Nephron (organoid): ENCODE measurements at regions not wholly inside any gene's neighbourhood (a gene's known extent, or its start where the extent isn't known, plus 50 kb on each side); places are given as distances from the start of the nearest gene placed in this dataset.

ENCODE experiments used
- H3K27ac Mint-ChIP-seq, 3 experiments: 2 replicates each; pipeline ENCODE4 v1.8.0; 2020; ENCODE audit warnings: mixed read lengths in 3 of 3, mild to moderate bottlenecking in 2 of 3, moderate library complexity in 1 of 3
- H3K27me3 Mint-ChIP-seq: 2 replicates; pipeline ENCODE4 v1.8.0; 2021; ENCODE audit warnings: low read depth, mild to moderate bottlenecking, moderate library complexity, mixed read lengths
- H3K36me3 Mint-ChIP-seq: 2 replicates; pipeline ENCODE4 v1.8.0; 2020; ENCODE audit warnings: low read depth, mixed read lengths
- H3K4me1 Mint-ChIP-seq: 2 replicates; pipeline ENCODE4 v1.8.0; 2020; ENCODE audit warnings: mixed read lengths
- H3K4me3 Mint-ChIP-seq, 3 experiments: 2 replicates each; pipeline ENCODE4 v1.8.0; 2020; ENCODE audit warnings: mild to moderate bottlenecking in 3 of 3, mixed read lengths in 3 of 3, moderate library complexity in 2 of 3
- H3K9me3 Mint-ChIP-seq: 2 replicates; pipeline ENCODE4 v1.8.0; 2020; ENCODE audit warnings: mixed read lengths
- CTCF ChIP-seq, 3 experiments: fragments of 200-600 bp; sonication (generic); IDR thresholded peaks; one replicate each; pipeline ENCODE4 v1.5.0; 2021; ENCODE audit warnings: antibody characterized with exemption in 3 of 3; ENCODE audit not compliant: unreplicated experiment in 3 of 3

- Mint-ChIP-seq H3K27me3 (no peaks in the 10 kb centered on the region), H3K27ac (no peak overlapping the region), H3K36me3 (no peaks in the 10 kb centered on the region), H3K4me1 (no peaks in the 10 kb centered on the region), H3K9me3 (peaks cover 19% of the 10 kb centered on the region), H3K4me3 (no peak overlapping the region)
- TF ChIP-seq CTCF (IDR thresholded peaks at IDR 0.05; ENCODE audit: unreplicated experiment in 3 of 3): no peak
These were observed 749.5 kb downstream of the FLRT2 start for GRCh38 chr14:86279405-86279804.

- no peaks in the 10 kb centered on the region for H3K36me3 Mint-ChIP-seq
- H3K4me3 Mint-ChIP-seq: no peak overlapping the region
- no peak overlapping the region for H3K27ac Mint-ChIP-seq
- TF ChIP-seq CTCF (IDR thresholded peaks at IDR 0.05; ENCODE audit: unreplicated experiment in 3 of 3): no peak
- peaks cover 2% of the 10 kb centered on the region for H3K9me3 Mint-ChIP-seq
- H3K4me1 Mint-ChIP-seq: no peaks in the 10 kb centered on the region
- H3K27me3 Mint-ChIP-seq: no peaks in the 10 kb centered on the region
These were observed 728.0 kb downstream of the FLRT2 start for GRCh38 chr14:86257973-86258372.

GRCh38 chr14:86243158-86243557 is 713.2 kb downstream of the FLRT2 start:
- Mint-ChIP-seq H3K27ac (no peak overlapping the region), H3K9me3 (no peaks in the 10 kb centered on the region), H3K4me3 (no peak overlapping the region), H3K27me3 (no peaks in the 10 kb centered on the region), H3K4me1 (no peaks in the 10 kb centered on the region), H3K36me3 (no peaks in the 10 kb centered on the region)
- no peak for TF ChIP-seq CTCF (IDR thresholded peaks at IDR 0.05; ENCODE audit: unreplicated experiment in 3 of 3)

GRCh38 chr14:86237733-86238132 is 707.8 kb downstream of the FLRT2 start:
- no peak overlapping the region for H3K4me3 Mint-ChIP-seq
- H3K27ac Mint-ChIP-seq: no peak overlapping the region
- no peak for TF ChIP-seq CTCF (IDR thresholded peaks at IDR 0.05; ENCODE audit: unreplicated experiment in 3 of 3)
- H3K4me1 Mint-ChIP-seq: no peaks in the 10 kb centered on the region
- H3K27me3 Mint-ChIP-seq: no peaks in the 10 kb centered on the region
- no peaks in the 10 kb centered on the region for H3K36me3 Mint-ChIP-seq
- peaks cover 24% of the 10 kb centered on the region for H3K9me3 Mint-ChIP-seq

GRCh38 chr14:86221755-86222154 is 691.8 kb downstream of the FLRT2 start:
- no peaks in the 10 kb centered on the region for H3K36me3 Mint-ChIP-seq
- H3K9me3 Mint-ChIP-seq: no peaks in the 10 kb centered on the region
- no peak overlapping the region for H3K4me3 Mint-ChIP-seq
- H3K4me1 Mint-ChIP-seq: peaks cover 4% of the 10 kb centered on the region
- TF ChIP-seq CTCF (IDR thresholded peaks at IDR 0.05; ENCODE audit: unreplicated experiment in 3 of 3): no peak
- H3K27ac Mint-ChIP-seq: no peak overlapping the region
- no peaks in the 10 kb centered on the region for H3K27me3 Mint-ChIP-seq

- Mint-ChIP-seq H3K27me3 (no peaks in the 10 kb centered on the region), H3K27ac (no peak overlapping the region), H3K4me1 (peaks cover 4% of the 10 kb centered on the region), H3K36me3 (no peaks in the 10 kb centered on the region), H3K4me3 (no peak overlapping the region), H3K9me3 (no peaks in the 10 kb centered on the region)
- no peak for TF ChIP-seq CTCF (IDR thresholded peaks at IDR 0.05; ENCODE audit: unreplicated experiment in 3 of 3)
These were observed 691.1 kb downstream of the FLRT2 start for GRCh38 chr14:86221000-86221399.
